B cell (primary cell): ENCODE measurements at regions not wholly inside any gene's neighbourhood (a gene's known extent, or its start where the extent isn't known, plus 50 kb on each side); places are given as distances from the start of the nearest gene placed in this dataset.

ENCODE experiments used
- CTCF ChIP-seq: fragments of 200-600 bp; IDR thresholded peaks from one replicate; pipeline ENCODE4 v1.8.0; 2022; ENCODE audit warnings: antibody characterized with exemption, mild to moderate bottlenecking
- EZH2 ChIP-seq: IDR thresholded peaks from 2 replicates; pipeline ENCODE4 v1.6.1; 2012; ENCODE audit warnings: borderline replicate concordance, low read depth, mild to moderate bottlenecking, moderate library complexity, low read length; ENCODE audit not compliant: insufficient read depth, poor library complexity, severe bottlenecking

- TF ChIP-seq EZH2 (no peak), CTCF (no peak)
These were observed 542.4 kb downstream of the ACTR3B start for GRCh38 chr7:153301936-153302335.
